DOHH2 (cell line): ENCODE measurements at regions not wholly inside any gene's neighbourhood (a gene's known extent, or its start where the extent isn't known, plus 50 kb on each side); places are given as distances from the start of the nearest gene placed in this dataset.

Experiments used
- H3F3A ChIP-seq: fragments of 200-600 bp; sonication (generic), shearing (Covaris generic); 2 replicates; pipeline ENCODE4 v1.6.0; 2016; ENCODE audit warnings: antibody characterized with exemption, mild to moderate bottlenecking; ENCODE audit not compliant: control insufficient read depth, insufficient read depth
- H3K27ac ChIP-seq: fragments of 200-600 bp; sonication (generic); 2 replicates; pipeline ENCODE4 v1.5.1; 2014; ENCODE audit warnings: low read depth, mild to moderate bottlenecking, low read length, moderate library complexity
- H3K27me3 ChIP-seq: fragments of 200-600 bp; sonication (generic); 2 replicates; pipeline ENCODE4 v1.6.1; 2014; ENCODE audit warnings: mild to moderate bottlenecking, low read length, mixed read lengths; ENCODE audit not compliant: control insufficient read depth
- H3K36me3 ChIP-seq: fragments of 200-600 bp; sonication (generic); 2 replicates; pipeline ENCODE4 v1.6.1; 2014; ENCODE audit warnings: mild to moderate bottlenecking, low read length, moderate library complexity, mixed read lengths; ENCODE audit not compliant: control insufficient read depth
- H3K4me1 ChIP-seq: fragments of 200-600 bp; sonication (generic); 2 replicates; pipeline ENCODE4 v1.6.1; 2014; ENCODE audit warnings: mild to moderate bottlenecking, low read length, mixed read lengths; ENCODE audit not compliant: control insufficient read depth
- H3K4me2 ChIP-seq: fragments of 200-600 bp; sonication (generic); 2 replicates; pipeline ENCODE4 v1.6.0; 2014; ENCODE audit warnings: mild to moderate bottlenecking, low read length, moderate library complexity
- H3K4me3 ChIP-seq: fragments of 200-600 bp; sonication (generic); 2 replicates; pipeline ENCODE4 v1.5.1; 2014; ENCODE audit warnings: mild to moderate bottlenecking, low read length, mixed read lengths
- H3K79me2 ChIP-seq: fragments of 200-600 bp; sonication (generic); 2 replicates; pipeline ENCODE4 v1.6.1; 2014; ENCODE audit warnings: mild to moderate bottlenecking, low read length, mixed read lengths; ENCODE audit not compliant: control insufficient read depth
- H3K9me2 ChIP-seq: fragments of 200-600 bp; sonication (generic); replicated peaks from 2 replicates; pipeline ENCODE4 v1.6.1; 2014; ENCODE audit warnings: mild to moderate bottlenecking, low read length, mixed read lengths; ENCODE audit not compliant: control insufficient read depth
- H3K9me3 ChIP-seq: fragments of 200-600 bp; sonication (generic); 2 replicates; pipeline ENCODE4 v1.6.1; 2014; ENCODE audit warnings: antibody characterized with exemption, low read length, mixed read lengths; ENCODE audit not compliant: control insufficient read depth, insufficient read depth
- H4K20me1 ChIP-seq: fragments of 200-600 bp; sonication (generic); 2 replicates; pipeline ENCODE4 v1.6.0; 2014; ENCODE audit warnings: low read depth, mild to moderate bottlenecking, antibody characterized with exemption, low read length, moderate library complexity; ENCODE audit not compliant: control insufficient read depth, insufficient read depth
- CTCF ChIP-seq: fragments of 200-600 bp; sonication (generic); IDR thresholded peaks from one replicate; pipeline ENCODE4 v1.5.1; 2014; ENCODE audit warnings: antibody characterized with exemption, mild to moderate bottlenecking, low read depth, low read length; ENCODE audit not compliant: poor library complexity, severe bottlenecking
- EZH2phosphoT487 ChIP-seq: fragments of 200-600 bp; sonication (generic); IDR thresholded peaks from 2 replicates; pipeline ENCODE4 v1.6.1; 2017; ENCODE audit warnings: borderline replicate concordance, mild to moderate bottlenecking, antibody characterized with exemption, low read length, moderate library complexity, mixed read lengths

GRCh38 chrX:147494365-147494764, 417.4 kb upstream of the FMR1 start:
- Histone ChIP-seq H3K79me2 (no peaks in the 10 kb centered on the region), H3K4me3 (no peak overlapping the region), H3K27me3 (no peaks in the 10 kb centered on the region), H3K36me3 (no peaks in the 10 kb centered on the region), H4K20me1 (no peaks in the 10 kb centered on the region), H3K27ac (no peak overlapping the region), H3K4me1 (no peaks in the 10 kb centered on the region), H3K9me2 (no peaks in the 10 kb centered on the region), H3K4me2 (no peak overlapping the region), H3F3A (no peaks in the 10 kb centered on the region), H3K9me3 (no peaks in the 10 kb centered on the region)
- TF ChIP-seq CTCF = no peak
- TF ChIP-seq EZH2phosphoT487 = no peak

GRCh38 chrX:147498796-147499195, 412.9 kb upstream of the FMR1 start:
- Histone ChIP-seq H4K20me1 (no peaks in the 10 kb centered on the region), H3K9me2 (no peaks in the 10 kb centered on the region), H3K79me2 (no peaks in the 10 kb centered on the region), H3K4me1 (no peaks in the 10 kb centered on the region), H3K9me3 (no peaks in the 10 kb centered on the region), H3K36me3 (no peaks in the 10 kb centered on the region), H3F3A (no peaks in the 10 kb centered on the region), H3K27me3 (no peaks in the 10 kb centered on the region), H3K4me3 (no peak overlapping the region), H3K4me2 (no peak overlapping the region), H3K27ac (no peak overlapping the region)
- no peak for TF ChIP-seq EZH2phosphoT487
- no peak for TF ChIP-seq CTCF

- H3K27ac ChIP-seq = no peak overlapping the region
Measured at GRCh38 chrX:147522981-147523380, 388.7 kb upstream of the FMR1 start.

More at GRCh38 chrX:147522981-147523380, 388.7 kb upstream of the FMR1 start:
- Histone ChIP-seq H3K9me3 (no peaks in the 10 kb centered on the region), H3K4me2 (no peak overlapping the region), H3F3A (no peaks in the 10 kb centered on the region), H3K27me3 (no peaks in the 10 kb centered on the region), H3K79me2 (no peaks in the 10 kb centered on the region), H4K20me1 (no peaks in the 10 kb centered on the region), H3K4me3 (no peak overlapping the region), H3K36me3 (no peaks in the 10 kb centered on the region), H3K4me1 (no peaks in the 10 kb centered on the region), H3K9me2 (no peaks in the 10 kb centered on the region)
- TF ChIP-seq EZH2phosphoT487 (no peak), CTCF (no peak)
